ENCODE measurements at regions not wholly inside any gene's neighbourhood (a gene's known extent, or its start where the extent isn't known, plus 50 kb on each side); places are given as distances from the start of the nearest gene placed in this dataset.
"Not testable (repeated sequence)": the region's sequence is repeated elsewhere in the genome, so short reads cannot be mapped to it uniquely, and the experiment has no call there.

DNA sequence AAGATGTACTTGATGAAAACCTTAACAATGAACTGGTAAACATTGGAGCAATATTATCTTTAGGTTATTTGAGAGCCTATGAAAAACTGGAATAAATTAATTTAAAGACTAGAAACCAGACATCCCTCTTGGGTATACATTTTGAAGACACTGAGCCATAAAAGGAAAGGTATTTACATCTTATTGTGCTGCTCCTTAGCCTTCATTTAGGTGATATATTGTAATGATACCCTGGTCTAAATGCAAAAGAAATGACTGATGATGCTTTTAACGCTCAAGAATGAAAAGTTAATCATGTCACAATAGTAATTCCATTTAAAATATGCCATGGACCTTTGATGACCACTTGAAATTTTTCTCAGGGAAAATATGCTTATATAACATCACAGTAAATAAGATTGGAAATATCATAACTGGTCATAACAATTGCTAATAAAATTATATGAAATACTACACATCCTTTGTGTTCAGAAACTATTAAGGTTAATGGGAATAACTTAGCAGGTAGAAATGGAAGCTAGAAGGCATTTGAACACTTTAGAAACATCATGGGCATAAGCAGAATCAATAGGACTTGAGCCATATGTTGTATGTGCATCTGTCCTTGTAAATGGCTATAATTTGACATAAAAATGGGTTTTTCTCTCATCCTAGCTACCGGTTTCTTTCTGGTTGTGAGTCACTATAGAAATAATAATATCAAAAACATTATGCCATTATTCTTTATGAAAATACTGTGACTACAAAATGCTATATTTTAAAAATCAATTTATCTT lies 979.7 kb downstream of the RAPGEF2 start:
- no peaks in the 10 kb centered on the region for H3K4me1 ChIP-seq
- no peak overlapping the region for H3K4me3 ChIP-seq
- no peaks in the 10 kb centered on the region for H3K36me3 ChIP-seq
- no peak overlapping the region for H3K27ac ChIP-seq (replicated peaks)
- TF ChIP-seq, protein P1, sequence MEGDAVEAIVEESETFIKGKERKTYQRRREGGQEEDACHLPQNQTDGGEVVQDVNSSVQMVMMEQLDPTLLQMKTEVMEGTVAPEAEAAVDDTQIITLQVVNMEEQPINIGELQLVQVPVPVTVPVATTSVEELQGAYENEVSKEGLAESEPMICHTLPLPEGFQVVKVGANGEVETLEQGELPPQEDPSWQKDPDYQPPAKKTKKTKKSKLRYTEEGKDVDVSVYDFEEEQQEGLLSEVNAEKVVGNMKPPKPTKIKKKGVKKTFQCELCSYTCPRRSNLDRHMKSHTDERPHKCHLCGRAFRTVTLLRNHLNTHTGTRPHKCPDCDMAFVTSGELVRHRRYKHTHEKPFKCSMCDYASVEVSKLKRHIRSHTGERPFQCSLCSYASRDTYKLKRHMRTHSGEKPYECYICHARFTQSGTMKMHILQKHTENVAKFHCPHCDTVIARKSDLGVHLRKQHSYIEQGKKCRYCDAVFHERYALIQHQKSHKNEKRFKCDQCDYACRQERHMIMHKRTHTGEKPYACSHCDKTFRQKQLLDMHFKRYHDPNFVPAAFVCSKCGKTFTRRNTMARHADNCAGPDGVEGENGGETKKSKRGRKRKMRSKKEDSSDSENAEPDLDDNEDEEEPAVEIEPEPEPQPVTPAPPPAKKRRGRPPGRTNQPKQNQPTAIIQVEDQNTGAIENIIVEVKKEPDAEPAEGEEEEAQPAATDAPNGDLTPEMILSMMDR (IDR thresholded peaks at IDR 0.05; ENCODE audit: borderline replicate concordance) = no peak
- DNase-seq = no peak
- no peaks in the 10 kb centered on the region for H3K27me3 ChIP-seq (ENCODE audit: low read depth)
- intact Hi-C loops (cut with micrococcal nuclease) = no loop called here
- H3K9me3 ChIP-seq (replicated peaks) = peaks cover 16% of the 10 kb centered on the region

DNA sequence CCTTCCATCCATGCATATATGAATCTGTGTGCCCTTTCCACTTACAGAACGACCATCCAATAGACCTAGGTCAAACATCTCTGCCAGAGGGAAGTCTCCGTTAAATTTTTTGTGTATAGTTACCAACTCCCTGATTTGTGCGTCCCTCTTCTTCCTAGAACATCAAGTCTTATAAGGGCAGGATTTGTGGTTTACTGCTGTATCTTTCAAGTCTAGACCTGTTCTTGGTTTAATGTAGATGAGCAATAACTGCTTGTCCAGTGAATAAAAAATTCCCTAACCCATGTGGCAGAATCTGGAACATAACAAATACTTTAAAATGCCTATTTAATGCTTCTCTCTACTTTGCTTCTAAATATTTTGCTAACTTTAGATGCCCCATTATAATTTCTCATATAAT lies 988.8 kb downstream of the RAPGEF2 start:
- H3K36me3 ChIP-seq = no peaks in the 10 kb centered on the region
- intact Hi-C loops (cut with micrococcal nuclease) = no loop called here
- no peak for DNase-seq
- no peaks in the 10 kb centered on the region for H3K4me1 ChIP-seq
- TF ChIP-seq, protein P1 (IDR thresholded peaks at IDR 0.05; ENCODE audit: borderline replicate concordance) = no peak
- H3K9me3 ChIP-seq (replicated peaks) = peaks cover 24% of the 10 kb centered on the region
- H3K27me3 ChIP-seq (ENCODE audit: low read depth) = no peaks in the 10 kb centered on the region
- H3K27ac ChIP-seq (replicated peaks) = no peak overlapping the region
- H3K4me3 ChIP-seq = no peak overlapping the region

DNA sequence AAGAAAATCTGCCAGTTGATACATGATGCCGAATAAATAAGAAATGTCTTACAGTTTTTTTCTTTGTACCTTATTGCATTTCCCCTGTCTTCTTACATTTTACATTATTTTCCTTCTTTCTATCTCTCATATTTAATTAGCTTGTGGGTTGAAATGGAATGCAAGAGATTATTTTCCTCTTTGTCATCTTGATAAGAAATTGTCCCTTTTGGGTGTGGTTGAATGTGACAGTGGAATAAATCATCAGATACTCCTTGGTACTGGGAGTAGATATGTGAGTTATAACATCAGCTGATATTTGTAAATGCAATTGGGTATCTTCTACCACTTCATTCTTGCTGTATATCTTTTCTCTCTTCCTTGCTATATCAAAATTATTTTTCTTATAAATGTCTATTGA lies 997.4 kb downstream of the RAPGEF2 start:
- Histone ChIP-seq H3K27ac (replicated peaks) (no peak overlapping the region), H3K9me3 (replicated peaks) (no peaks in the 10 kb centered on the region), H3K4me1 (no peaks in the 10 kb centered on the region), H3K27me3 (ENCODE audit: low read depth) (no peaks in the 10 kb centered on the region), H3K36me3 (no peaks in the 10 kb centered on the region), H3K4me3 (no peak overlapping the region)
- intact Hi-C loops (cut with micrococcal nuclease) = no loop called here
- no peak for DNase-seq
- TF ChIP-seq, protein P1 (IDR thresholded peaks at IDR 0.05; ENCODE audit: borderline replicate concordance) = no peak

DNA sequence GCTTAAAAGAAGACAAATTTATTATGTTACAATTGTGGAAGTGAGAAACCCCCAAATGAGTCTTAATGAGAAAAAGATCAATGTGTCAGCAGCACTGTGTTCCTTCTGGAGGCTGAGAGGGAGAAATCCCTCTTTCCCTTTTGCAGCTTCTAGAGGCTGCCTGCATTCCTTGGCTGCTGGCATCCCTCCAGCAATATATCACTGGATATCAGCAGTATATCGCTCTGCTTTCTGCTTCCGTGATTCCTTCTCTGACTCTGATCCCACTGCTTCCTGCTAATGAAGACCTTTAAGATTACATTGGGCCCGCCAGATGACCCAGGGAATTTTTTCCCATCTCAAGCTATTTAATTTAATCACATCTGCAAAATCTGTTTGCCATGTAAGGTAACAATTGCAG lies 1008.0 kb downstream of the RAPGEF2 start:
- TF ChIP-seq, protein P1 (IDR thresholded peaks at IDR 0.05; ENCODE audit: borderline replicate concordance) = no peak
- no peaks in the 10 kb centered on the region for H3K36me3 ChIP-seq
- no peaks in the 10 kb centered on the region for H3K4me1 ChIP-seq
- no peak for DNase-seq
- intact Hi-C loops (cut with micrococcal nuclease) = no loop called here
- peaks cover 66% of the 10 kb centered on the region for H3K9me3 ChIP-seq (replicated peaks)
- no peak overlapping the region for H3K4me3 ChIP-seq
- no peaks in the 10 kb centered on the region for H3K27me3 ChIP-seq (ENCODE audit: low read depth)
- H3K27ac ChIP-seq (replicated peaks) = no peak overlapping the region

DNA sequence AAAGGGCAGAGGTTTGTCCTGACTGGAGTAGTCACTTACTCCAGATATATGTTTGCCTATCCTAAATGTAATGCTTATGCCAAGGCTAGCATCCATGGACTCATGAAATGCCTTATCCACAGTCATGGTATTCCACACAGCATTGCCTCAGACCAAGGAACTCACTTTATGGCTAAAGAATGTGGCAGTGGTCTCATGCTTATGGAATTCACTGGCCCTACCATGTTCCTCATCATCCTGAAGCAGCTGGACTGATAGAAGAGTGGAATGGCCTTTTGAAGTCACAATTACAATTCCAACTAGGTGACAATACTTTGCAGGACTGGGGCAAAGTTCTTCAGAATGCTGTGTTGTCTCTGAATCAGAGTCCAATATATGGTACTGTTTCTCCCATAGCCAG lies 1014.8 kb downstream of the RAPGEF2 start:
- intact Hi-C loops (cut with micrococcal nuclease) = no loop called here
- no peak overlapping the region for H3K4me3 ChIP-seq
- H3K27ac ChIP-seq (replicated peaks) = no peak overlapping the region
- TF ChIP-seq, protein P1 (IDR thresholded peaks at IDR 0.05; ENCODE audit: borderline replicate concordance) = no peak
- no peaks in the 10 kb centered on the region for H3K27me3 ChIP-seq (ENCODE audit: low read depth)
- H3K36me3 ChIP-seq = no peaks in the 10 kb centered on the region
- no peak for DNase-seq
- H3K9me3 ChIP-seq (replicated peaks) = peaks cover 53% of the 10 kb centered on the region
- no peaks in the 10 kb centered on the region for H3K4me1 ChIP-seq

DNA sequence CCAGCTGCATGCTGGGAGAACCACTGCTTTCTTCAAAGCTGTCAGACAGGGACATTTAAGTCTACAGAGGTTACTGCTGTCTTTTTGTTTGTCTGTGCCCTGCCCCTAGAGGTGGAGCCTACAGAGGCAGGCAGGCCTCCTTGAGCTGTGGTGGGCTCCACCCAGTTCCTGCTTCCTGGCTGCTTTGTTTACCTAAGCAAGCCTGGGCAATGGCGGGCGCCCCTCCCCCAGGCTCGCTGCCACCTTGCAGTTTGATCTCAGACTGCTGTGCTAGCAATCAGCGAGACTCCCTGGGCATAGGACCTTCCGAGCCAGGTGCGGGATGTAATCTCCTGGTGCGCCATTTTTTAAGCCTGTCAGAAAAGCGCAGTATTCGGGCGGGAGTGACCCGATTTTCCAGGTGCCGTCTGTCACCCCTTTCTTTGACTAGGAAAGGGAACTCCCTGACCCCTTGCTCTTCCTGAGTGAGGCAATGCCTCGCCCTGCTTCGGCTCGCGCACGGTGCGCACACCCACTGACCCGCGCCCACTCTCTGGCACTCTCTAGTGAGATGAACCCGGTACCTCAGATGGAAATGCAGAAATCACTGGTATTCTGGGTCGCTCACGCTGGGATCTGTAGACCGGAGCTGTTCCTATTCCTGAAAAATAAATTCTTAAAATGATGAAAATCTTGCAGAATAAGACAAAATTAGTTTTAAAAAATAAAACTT lies 1022.9 kb downstream of the RAPGEF2 start:
- H3K9me3 ChIP-seq (replicated peaks); H3K4me1 ChIP-seq; H3K27ac ChIP-seq (replicated peaks); intact Hi-C loops (cut with micrococcal nuclease); DNase-seq; H3K27me3 ChIP-seq (ENCODE audit: low read depth); H3K36me3 ChIP-seq; H3K4me3 ChIP-seq: not testable (repeated sequence)
